GM06990 (cell line): ENCODE measurements at regions not wholly inside any gene's neighbourhood (a gene's known extent, or its start where the extent isn't known, plus 50 kb on each side); places are given as distances from the start of the nearest gene placed in this dataset.

Experiments
- DNase-seq: peaks from one replicate; pipeline ENCODE4 v3.0.0-alpha.2; 2011; ENCODE audit not compliant: insufficient read length; ENCODE audit errors: extremely low read depth
- H3K27me3 ChIP-seq: replicated peaks from 2 replicates; pipeline ENCODE4 v1.6.0; 2011; ENCODE audit warnings: low read length; ENCODE audit not compliant: control insufficient read depth, insufficient read depth
- H3K36me3 ChIP-seq: 2 replicates; pipeline ENCODE4 v1.5.1; 2011; ENCODE audit warnings: low read length; ENCODE audit not compliant: control insufficient read depth, insufficient read depth
- H3K4me3 ChIP-seq: replicated peaks from 2 replicates; pipeline ENCODE4 v1.5.1; 2011; ENCODE audit warnings: low read depth, mild to moderate bottlenecking, control low read depth, low read length
- CTCF ChIP-seq: IDR thresholded peaks from 2 replicates; pipeline ENCODE4 v1.5.1; 2011; ENCODE audit warnings: low read length, control low read depth, mild to moderate bottlenecking, inconsistent platforms; ENCODE audit not compliant: insufficient read depth, poor library complexity, severe bottlenecking

DNA sequence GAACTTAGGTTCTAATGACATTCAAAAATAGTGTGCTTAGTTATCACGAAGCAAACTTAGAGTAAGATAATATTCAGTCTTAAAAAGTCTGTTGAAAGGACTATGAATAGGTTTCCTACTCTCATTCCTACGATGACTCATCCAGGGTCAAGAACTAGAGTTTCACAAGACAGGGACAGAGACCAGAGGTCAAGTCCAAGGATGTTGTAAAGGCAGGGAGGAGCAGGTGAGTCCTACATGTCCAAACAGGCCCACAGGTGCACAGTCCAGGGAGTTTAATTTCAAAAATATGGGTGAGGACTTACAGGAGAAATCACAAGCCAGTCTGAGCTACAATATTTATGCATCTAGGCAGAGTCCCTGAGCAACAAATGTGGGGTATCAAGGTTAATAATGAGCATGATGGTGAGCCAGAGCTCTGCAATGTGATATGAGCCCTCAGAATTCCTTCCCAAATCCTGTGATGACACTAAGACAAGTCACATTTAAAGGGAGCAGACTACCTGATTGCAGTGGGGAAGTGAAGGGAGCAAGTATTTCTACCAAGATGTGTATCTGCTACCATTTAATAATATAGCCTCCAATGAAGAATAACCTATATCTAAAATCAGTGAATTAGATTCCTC lies 100.0 kb upstream of the NRIP1 start:
- Histone ChIP-seq H3K27me3 (no peaks in the 10 kb centered on the region), H3K36me3 (no peaks in the 10 kb centered on the region), H3K4me3 (no peak overlapping the region)
- DNase-seq = no peak
- no peak for TF ChIP-seq CTCF

GRCh38 chr21:15170614-15171013 lies 105.8 kb upstream of the NRIP1 start:
- no peak for DNase-seq
- no peak for TF ChIP-seq CTCF
- Histone ChIP-seq H3K4me3 (no peak overlapping the region), H3K36me3 (no peaks in the 10 kb centered on the region), H3K27me3 (no peaks in the 10 kb centered on the region)

GRCh38 chr21:15171546-15171945 lies 106.7 kb upstream of the NRIP1 start:
- DNase-seq = no peak
- no peaks in the 10 kb centered on the region for H3K36me3 ChIP-seq
- TF ChIP-seq CTCF = no peak
- H3K4me3 ChIP-seq = no peak overlapping the region
- H3K27me3 ChIP-seq = no peaks in the 10 kb centered on the region

DNA sequence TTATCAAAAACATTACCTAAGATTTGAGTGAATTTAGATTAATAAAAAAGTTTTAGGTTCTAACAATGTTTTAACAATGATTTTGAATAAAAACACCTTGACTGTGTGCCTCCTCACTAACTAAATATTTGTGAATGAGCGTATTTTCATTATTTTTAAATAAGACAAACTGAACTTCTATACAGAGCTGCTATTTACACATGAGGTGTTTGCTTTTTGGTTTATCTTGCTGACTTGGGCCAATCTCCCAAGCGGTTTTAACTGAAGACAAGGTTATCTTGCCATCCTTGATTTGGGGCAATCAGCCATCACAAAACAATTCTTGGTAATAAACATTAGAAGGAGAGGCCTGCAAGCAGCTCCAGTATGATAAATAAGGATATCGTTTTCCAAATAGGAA lies 108.2 kb upstream of the NRIP1 start:
- TF ChIP-seq CTCF = no peak
- Histone ChIP-seq H3K36me3 (no peaks in the 10 kb centered on the region), H3K27me3 (no peaks in the 10 kb centered on the region), H3K4me3 (no peak overlapping the region)
- DNase-seq = no peak

DNA sequence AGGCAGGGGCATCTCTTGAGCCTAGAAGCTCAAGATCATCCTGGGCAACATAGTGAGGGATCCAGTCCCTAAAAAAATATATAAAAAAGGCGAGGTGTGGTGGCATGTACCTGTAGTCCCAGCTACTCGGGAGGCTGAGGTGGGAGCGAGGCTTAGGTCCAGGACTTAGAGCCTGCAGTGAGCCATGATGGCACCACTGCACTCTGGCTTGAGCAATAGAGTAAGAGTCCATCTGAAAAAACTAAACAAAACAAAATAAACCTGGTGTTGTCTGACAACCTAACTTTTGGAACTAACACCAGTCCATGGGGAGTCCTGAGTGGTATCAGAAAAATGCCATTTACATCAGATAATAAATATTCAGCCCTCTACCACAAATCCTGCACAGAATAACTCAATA lies 110.1 kb upstream of the NRIP1 start:
- H3K4me3 ChIP-seq = no peak overlapping the region
- H3K36me3 ChIP-seq = no peaks in the 10 kb centered on the region
- no peak for DNase-seq
- H3K27me3 ChIP-seq = no peaks in the 10 kb centered on the region
- TF ChIP-seq CTCF = no peak

GRCh38 chr21:15182731-15183130 lies 117.9 kb upstream of the NRIP1 start:
- no peaks in the 10 kb centered on the region for H3K36me3 ChIP-seq
- TF ChIP-seq CTCF = no peak
- peak; percentile 18 for DNase-seq
- H3K27me3 ChIP-seq = no peaks in the 10 kb centered on the region
- H3K4me3 ChIP-seq = no peak overlapping the region
